ENCODE measurements at regions not wholly inside any gene's neighbourhood (a gene's known extent, or its start where the extent isn't known, plus 50 kb on each side); places are given as distances from the start of the nearest gene placed in this dataset.

GRCh38 chrX:16476009-16476408, 173.9 kb upstream of the S100G start:
- no peak for DNase-seq (ENCODE audit: extremely low read depth in 1 of 11, low read depth in 9 of 11, low spot score in 4 of 11)

GRCh38 chrX:16476692-16477091, 173.3 kb upstream of the S100G start:
- no peak for DNase-seq (ENCODE audit: extremely low read depth in 1 of 11, low read depth in 9 of 11, low spot score in 4 of 11)

- DNase-seq (ENCODE audit: extremely low read depth in 1 of 11, low read depth in 9 of 11, low spot score in 4 of 11), result no peak
Observed at GRCh38 chrX:16479206-16479869, 170.6 kb upstream of the S100G start.

GRCh38 chrX:16480049-16480448, 169.9 kb upstream of the S100G start:
- DNase-seq (ENCODE audit: extremely low read depth in 1 of 11, low read depth in 9 of 11, low spot score in 4 of 11), result no peak

- DNase-seq (ENCODE audit: extremely low read depth in 1 of 11, low read depth in 9 of 11, low spot score in 4 of 11), result no peak
Observed at GRCh38 chrX:16484338-16484737, 165.6 kb upstream of the S100G start.

- DNase-seq (ENCODE audit: extremely low read depth in 1 of 11, low read depth in 9 of 11, low spot score in 4 of 11), result no peak
Observed at GRCh38 chrX:16487620-16488385, 162.2 kb upstream of the S100G start.

GRCh38 chrX:16488959-16489358, 161.0 kb upstream of the S100G start:
- no peak for DNase-seq (ENCODE audit: extremely low read depth in 1 of 11, low read depth in 9 of 11, low spot score in 4 of 11)

GRCh38 chrX:16491461-16491860, 158.5 kb upstream of the S100G start:
- no peak for DNase-seq (ENCODE audit: extremely low read depth in 1 of 11, low read depth in 9 of 11, low spot score in 4 of 11)

GRCh38 chrX:16496175-16496574, 153.8 kb upstream of the S100G start:
- no peak for DNase-seq (ENCODE audit: extremely low read depth in 1 of 11, low read depth in 9 of 11, low spot score in 4 of 11)

- DNase-seq (ENCODE audit: extremely low read depth in 1 of 11, low read depth in 9 of 11, low spot score in 4 of 11), result peak in 3 of 11 donors; percentile 5 to 24 (median 6)
Observed at GRCh38 chrX:16511796-16512776, 137.9 kb upstream of the S100G start.

- DNase-seq (ENCODE audit: extremely low read depth in 1 of 11, low read depth in 9 of 11, low spot score in 4 of 11), result no peak
Observed at GRCh38 chrX:16516232-16516876, 133.6 kb upstream of the S100G start.

- DNase-seq (ENCODE audit: extremely low read depth in 1 of 11, low read depth in 9 of 11, low spot score in 4 of 11), result no peak
Observed at GRCh38 chrX:16517039-16517605, 132.8 kb upstream of the S100G start.

GRCh38 chrX:16518131-16518530, 131.8 kb upstream of the S100G start:
- DNase-seq (ENCODE audit: extremely low read depth in 1 of 11, low read depth in 9 of 11, low spot score in 4 of 11), result no peak

- DNase-seq (ENCODE audit: extremely low read depth in 1 of 11, low read depth in 9 of 11, low spot score in 4 of 11), result no peak
Observed at GRCh38 chrX:16524316-16524715, 125.6 kb upstream of the S100G start.

GRCh38 chrX:16526003-16526402, 124.0 kb upstream of the S100G start:
- DNase-seq (ENCODE audit: extremely low read depth in 1 of 11, low read depth in 9 of 11, low spot score in 4 of 11), result no peak

GRCh38 chrX:16528620-16529019, 121.3 kb upstream of the S100G start:
- no peak for DNase-seq (ENCODE audit: extremely low read depth in 1 of 11, low read depth in 9 of 11, low spot score in 4 of 11)

Data from renal cortex interstitium (tissue), 11 donors.